KMS-11 (cell line): ENCODE measurements at regions not wholly inside any gene's neighbourhood (a gene's known extent, or its start where the extent isn't known, plus 50 kb on each side); places are given as distances from the start of the nearest gene placed in this dataset.
A peak's percentile ranks its signal among the peaks of the same experiment; 100 is the strongest.

Experiments used
- H2AFZ ChIP-seq: fragments of 200-600 bp; sonication (generic); 2 replicates; pipeline ENCODE4 v1.6.1; 2016; ENCODE audit warnings: antibody characterized with exemption, mixed run types, low read depth
- H3K27ac ChIP-seq: fragments of 200-600 bp; sonication (generic); 2 replicates; pipeline ENCODE4 v1.6.1; 2016; ENCODE audit warnings: mild to moderate bottlenecking, mixed run types
- H3K27me3 ChIP-seq: fragments of 200-600 bp; sonication (generic); 2 replicates; pipeline ENCODE4 v1.6.1; 2017; ENCODE audit warnings: mild to moderate bottlenecking, low read depth, mixed run types, moderate library complexity; ENCODE audit not compliant: insufficient read depth
- H3K36me3 ChIP-seq: fragments of 200-600 bp; sonication (generic); 2 replicates; pipeline ENCODE4 v1.6.1; 2017; ENCODE audit warnings: mild to moderate bottlenecking, mixed run types; ENCODE audit not compliant: insufficient read depth
- H3K4me1 ChIP-seq: fragments of 200-600 bp; sonication (generic); 2 replicates; pipeline ENCODE4 v1.6.1; 2016; ENCODE audit warnings: mild to moderate bottlenecking, low read depth, mixed run types; ENCODE audit not compliant: poor library complexity, severe bottlenecking
- H3K4me2 ChIP-seq: fragments of 200-600 bp; sonication (generic); 2 replicates; pipeline ENCODE4 v1.7.0; 2016; ENCODE audit warnings: mild to moderate bottlenecking, mixed run types
- H3K4me3 ChIP-seq: fragments of 200-600 bp; sonication (generic); IDR thresholded peaks from 2 replicates; pipeline ENCODE4 v1.6.1; 2017; ENCODE audit warnings: low read depth, low read length, mixed read lengths; ENCODE audit not compliant: insufficient read depth
- H3K79me2 ChIP-seq: fragments of 200-600 bp; sonication (generic); 2 replicates; pipeline ENCODE4 v1.6.1; 2016; ENCODE audit warnings: low read depth, mixed run types; ENCODE audit not compliant: insufficient read depth
- H3K9ac ChIP-seq: fragments of 200-600 bp; sonication (generic); 2 replicates; pipeline ENCODE4 v1.6.1; 2016; ENCODE audit warnings: mild to moderate bottlenecking, mixed run types
- H4K20me1 ChIP-seq: fragments of 200-600 bp; sonication (generic); 2 replicates; pipeline ENCODE4 v1.6.1; 2016; ENCODE audit warnings: mild to moderate bottlenecking, mixed run types; ENCODE audit not compliant: insufficient read depth
- TF ChIP-seq, protein P1 (sequence below): fragments of 200-600 bp; sonication (generic); conservative IDR thresholded peaks from 2 replicates; pipeline ENCODE4 v1.6.1; 2017; ENCODE audit warnings: low read depth, mild to moderate bottlenecking, antibody characterized with exemption, low read length, moderate library complexity, mixed read lengths

DNA sequence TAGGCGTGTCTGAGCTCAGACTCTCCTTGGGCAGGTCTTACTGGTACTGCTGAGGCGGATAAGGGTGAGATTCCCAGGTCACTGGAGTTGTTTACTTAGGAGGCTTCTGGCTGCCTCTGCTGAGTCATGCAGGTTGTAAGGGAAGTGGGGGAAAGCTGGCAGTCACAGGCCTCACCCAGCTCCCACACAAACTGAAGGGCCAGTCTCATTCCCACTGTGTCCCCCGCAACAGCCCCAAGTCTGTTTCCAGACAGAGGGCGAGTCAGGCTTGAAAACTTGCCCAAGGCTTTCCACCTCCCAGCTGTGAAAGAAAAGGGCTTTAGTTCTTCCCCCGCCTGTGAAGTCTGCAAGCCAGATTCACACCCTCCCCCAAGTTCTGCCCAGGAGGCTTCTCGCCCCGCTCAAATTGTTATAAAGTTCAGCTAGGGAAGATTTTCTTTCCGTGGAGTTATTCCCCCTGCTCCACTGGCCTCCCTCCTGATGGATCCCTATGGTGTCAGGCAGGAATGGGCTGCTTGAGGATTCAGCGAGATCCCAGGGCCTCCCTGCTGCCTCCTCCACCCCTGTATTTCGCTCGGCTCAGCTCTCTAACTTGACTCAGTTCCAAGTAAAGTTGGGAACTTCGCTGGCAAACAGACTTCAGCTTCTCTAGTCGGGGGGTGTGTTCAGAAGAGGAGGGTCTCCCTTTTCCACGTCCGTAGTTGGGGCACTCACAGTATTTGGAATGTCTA lies 248.6 kb downstream of the NR4A2 start:
- no peak overlapping the region for H3K27ac ChIP-seq
- no peak overlapping the region for H2AFZ ChIP-seq
- H3K4me2 ChIP-seq = no peak overlapping the region

DNA sequence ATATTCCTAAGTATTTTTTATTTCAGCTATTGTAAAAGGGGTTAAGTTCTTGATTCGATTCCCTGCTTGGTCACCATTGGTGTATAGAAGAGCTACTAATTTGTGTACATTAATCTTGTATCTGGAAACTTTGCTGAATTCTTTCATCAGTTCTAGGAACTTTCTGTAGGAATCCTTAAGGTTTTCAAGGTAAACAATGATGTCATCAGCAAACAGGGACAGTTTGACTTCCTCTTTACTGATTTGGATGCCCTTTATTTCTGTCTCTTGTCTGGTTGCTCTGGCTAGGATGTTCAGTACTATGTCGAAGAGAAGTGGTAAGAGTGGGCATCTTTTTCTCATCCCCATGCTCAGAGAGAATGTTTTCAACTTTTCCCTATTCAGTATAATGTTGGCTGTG lies 252.7 kb downstream of the NR4A2 start:
- Histone ChIP-seq H3K27ac (no peak overlapping the region), H3K4me2 (no peak overlapping the region), H3K4me3 (no peak overlapping the region), H3K9ac (no peak overlapping the region), H3K36me3 (no peaks in the 10 kb centered on the region), H3K79me2 (no peaks in the 10 kb centered on the region), H3K4me1 (peaks cover 27% of the 10 kb centered on the region), H2AFZ (no peak overlapping the region), H3K27me3 (no peaks in the 10 kb centered on the region), H4K20me1 (no peaks in the 10 kb centered on the region)
- TF ChIP-seq, protein P1, sequence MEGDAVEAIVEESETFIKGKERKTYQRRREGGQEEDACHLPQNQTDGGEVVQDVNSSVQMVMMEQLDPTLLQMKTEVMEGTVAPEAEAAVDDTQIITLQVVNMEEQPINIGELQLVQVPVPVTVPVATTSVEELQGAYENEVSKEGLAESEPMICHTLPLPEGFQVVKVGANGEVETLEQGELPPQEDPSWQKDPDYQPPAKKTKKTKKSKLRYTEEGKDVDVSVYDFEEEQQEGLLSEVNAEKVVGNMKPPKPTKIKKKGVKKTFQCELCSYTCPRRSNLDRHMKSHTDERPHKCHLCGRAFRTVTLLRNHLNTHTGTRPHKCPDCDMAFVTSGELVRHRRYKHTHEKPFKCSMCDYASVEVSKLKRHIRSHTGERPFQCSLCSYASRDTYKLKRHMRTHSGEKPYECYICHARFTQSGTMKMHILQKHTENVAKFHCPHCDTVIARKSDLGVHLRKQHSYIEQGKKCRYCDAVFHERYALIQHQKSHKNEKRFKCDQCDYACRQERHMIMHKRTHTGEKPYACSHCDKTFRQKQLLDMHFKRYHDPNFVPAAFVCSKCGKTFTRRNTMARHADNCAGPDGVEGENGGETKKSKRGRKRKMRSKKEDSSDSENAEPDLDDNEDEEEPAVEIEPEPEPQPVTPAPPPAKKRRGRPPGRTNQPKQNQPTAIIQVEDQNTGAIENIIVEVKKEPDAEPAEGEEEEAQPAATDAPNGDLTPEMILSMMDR = no peak

More for the DNA sequence above, 248.6 kb downstream of the NR4A2 start:
- Histone ChIP-seq H3K27me3 (no peaks in the 10 kb centered on the region), H3K79me2 (no peaks in the 10 kb centered on the region), H3K36me3 (no peaks in the 10 kb centered on the region), H4K20me1 (no peaks in the 10 kb centered on the region), H3K4me3 (no peak overlapping the region), H3K4me1 (no peaks in the 10 kb centered on the region), H3K9ac (no peak overlapping the region)
- TF ChIP-seq, protein P1 = no peak

DNA sequence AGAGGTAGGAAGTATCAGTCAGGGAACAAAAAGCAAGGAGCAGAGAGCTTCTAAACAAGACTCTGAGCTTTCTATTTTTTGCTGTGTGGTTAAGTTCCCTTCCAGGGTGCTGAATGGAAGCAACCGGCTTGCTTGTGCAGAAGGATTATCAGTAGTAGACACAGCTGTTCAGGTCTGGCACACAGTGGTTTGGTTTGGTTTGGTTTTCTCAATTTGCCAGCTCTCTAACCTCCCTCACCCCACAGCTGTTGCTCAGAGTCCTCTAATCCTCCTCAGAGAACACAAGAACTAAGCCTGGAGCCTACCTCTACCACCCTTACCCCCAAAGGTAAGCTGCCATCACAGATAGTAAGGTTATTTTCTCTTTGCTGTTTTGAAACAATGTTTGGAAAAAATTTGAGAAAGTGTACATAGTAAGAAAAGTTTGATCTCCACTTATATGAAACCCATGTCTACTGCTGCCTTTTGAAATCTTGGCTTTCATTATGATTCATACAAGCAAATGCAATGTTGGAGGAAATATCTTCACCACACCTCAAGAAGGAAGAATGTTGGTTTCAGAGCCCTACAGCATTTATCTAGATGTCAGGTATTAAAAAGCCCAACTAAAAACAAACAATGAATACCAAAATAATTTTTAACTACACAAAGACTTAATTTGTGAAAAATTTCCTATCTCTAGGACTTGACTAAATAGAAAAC lies 255.3 kb downstream of the NR4A2 start:
- H3K4me1 ChIP-seq = peaks cover 27% of the 10 kb centered on the region
- H3K4me2 ChIP-seq = peak overlapping the region; percentile 67
- no peaks in the 10 kb centered on the region for H3K27me3 ChIP-seq
- no peaks in the 10 kb centered on the region for H3K36me3 ChIP-seq
- H3K27ac ChIP-seq = peak overlapping the region; percentile 43
- H3K9ac ChIP-seq = peak overlapping the region; percentile 1; the same call in 1 of the 2 replicates
- no peak overlapping the region for H3K4me3 ChIP-seq
- H2AFZ ChIP-seq = no peak overlapping the region
- no peaks in the 10 kb centered on the region for H4K20me1 ChIP-seq
- no peaks in the 10 kb centered on the region for H3K79me2 ChIP-seq
- TF ChIP-seq, protein P1 = no peak

DNA sequence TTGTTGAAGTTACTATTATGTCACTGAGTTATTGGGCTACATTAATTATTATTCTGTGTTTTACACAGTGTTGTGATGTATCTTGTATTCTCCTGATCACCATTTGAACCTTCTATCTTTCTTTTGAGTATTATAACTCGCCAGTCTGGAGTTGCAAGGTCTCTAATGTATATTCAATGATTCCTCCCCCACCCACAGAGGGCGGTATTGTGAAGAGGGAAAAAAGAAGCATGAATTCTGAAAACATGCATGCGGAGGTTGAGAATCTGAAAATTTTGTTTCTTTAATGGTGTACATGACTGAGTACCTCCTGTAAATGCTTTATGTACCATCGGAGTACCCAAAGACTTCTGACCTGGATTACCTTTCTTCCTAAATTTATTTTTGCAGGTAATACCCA lies 266.6 kb downstream of the NR4A2 start:
- Histone ChIP-seq H3K9ac (no peak overlapping the region), H4K20me1 (no peaks in the 10 kb centered on the region), H3K36me3 (no peaks in the 10 kb centered on the region), H3K79me2 (no peaks in the 10 kb centered on the region), H3K4me3 (no peak overlapping the region), H3K4me1 (no peaks in the 10 kb centered on the region), H2AFZ (no peak overlapping the region), H3K27me3 (no peaks in the 10 kb centered on the region), H3K4me2 (no peak overlapping the region), H3K27ac (no peak overlapping the region)
- TF ChIP-seq, protein P1 = peak; percentile 30; the same call in 1 of the 2 replicates
